GM18870 (cell line): ENCODE measurements at regions not wholly inside any gene's neighbourhood (a gene's known extent, or its start where the extent isn't known, plus 50 kb on each side); places are given as distances from the start of the nearest gene placed in this dataset.

ENCODE experiments used
- ATAC-seq: cut with Tn5 transposase; IDR thresholded peaks from one replicate; pipeline ENCODE4 v1.9.1; 2021; ENCODE audit warnings: moderate library complexity; ENCODE audit not compliant: unreplicated experiment

DNA sequence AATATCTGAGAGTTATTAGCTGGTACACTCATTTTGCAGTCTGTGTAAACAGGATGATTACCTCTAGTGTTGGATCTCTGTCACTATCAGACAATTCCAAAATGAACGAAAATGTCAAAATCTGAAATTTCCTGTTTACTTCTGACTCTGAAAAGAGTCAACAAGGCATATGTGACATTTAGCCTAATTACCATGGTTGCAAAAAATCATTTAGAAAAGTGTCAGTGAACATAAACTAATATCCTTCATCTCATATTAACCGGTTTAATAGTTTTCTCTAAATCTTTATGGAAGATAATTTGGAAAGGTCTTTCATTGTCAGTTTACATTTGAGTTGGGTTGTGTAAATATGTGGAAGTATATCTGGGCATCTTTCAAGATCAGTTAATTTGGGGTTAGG lies 431.8 kb upstream of the HSF2 start:
- ATAC-seq: no peak

GRCh38 chr6:121971931-121972335 lies 427.5 kb upstream of the HSF2 start:
- no peak for ATAC-seq

GRCh38 chr6:121984956-121985355 lies 414.5 kb upstream of the HSF2 start:
- no peak for ATAC-seq

DNA sequence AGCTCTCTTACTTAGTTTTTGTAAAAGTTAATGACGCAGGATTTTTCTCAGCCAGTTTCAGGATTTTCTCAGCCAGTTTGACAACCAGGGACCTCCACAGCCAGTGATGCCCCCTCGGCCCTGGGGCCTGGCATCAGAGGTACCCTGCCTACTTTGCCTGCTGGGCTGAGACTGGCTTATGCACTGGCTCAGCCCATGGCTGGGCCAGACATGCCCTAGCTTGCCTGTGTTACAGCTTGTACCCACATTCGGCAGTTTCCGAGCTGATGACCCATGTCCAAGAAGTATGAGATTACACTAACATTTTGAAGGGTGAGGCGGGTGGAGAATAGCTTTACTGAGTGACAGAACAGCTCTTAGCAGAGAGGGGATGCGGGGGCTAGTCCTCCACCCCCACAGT lies 406.1 kb upstream of the HSF2 start:
- ATAC-seq: no peak

- no peak for ATAC-seq
Measured at GRCh38 chr6:121994919-121995318, 404.5 kb upstream of the HSF2 start.

GRCh38 chr6:121998631-121999030 lies 400.8 kb upstream of the HSF2 start:
- ATAC-seq: no peak

DNA sequence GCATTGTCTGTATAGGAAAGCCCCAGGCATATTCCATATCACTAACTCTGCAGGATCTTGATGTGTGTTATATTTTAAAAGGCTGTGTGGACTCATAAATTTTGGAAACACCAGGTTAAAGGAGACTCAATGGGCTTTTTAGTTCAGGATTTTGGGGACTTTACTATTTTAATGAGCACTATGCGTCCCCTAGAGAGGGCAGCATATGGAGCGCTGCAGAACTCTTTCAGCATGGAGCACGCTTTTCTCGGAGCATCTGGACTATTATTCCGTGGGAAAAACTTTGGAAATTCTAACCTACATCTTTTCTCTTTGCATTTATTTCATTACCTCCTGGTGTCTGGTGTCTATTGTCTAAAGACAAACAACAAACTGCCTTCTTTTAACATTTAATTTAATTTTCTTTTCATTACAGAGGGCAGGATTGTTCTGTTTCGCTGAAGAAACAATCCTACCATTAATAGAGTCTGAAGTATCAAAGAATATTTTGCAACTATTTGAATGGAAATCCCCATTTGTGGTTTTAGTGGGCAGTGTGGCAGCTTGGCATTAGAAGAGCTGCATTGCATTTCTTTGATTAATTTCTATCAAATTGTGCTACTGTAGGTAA lies 399.9 kb upstream of the HSF2 start:
- ATAC-seq: no peak

DNA sequence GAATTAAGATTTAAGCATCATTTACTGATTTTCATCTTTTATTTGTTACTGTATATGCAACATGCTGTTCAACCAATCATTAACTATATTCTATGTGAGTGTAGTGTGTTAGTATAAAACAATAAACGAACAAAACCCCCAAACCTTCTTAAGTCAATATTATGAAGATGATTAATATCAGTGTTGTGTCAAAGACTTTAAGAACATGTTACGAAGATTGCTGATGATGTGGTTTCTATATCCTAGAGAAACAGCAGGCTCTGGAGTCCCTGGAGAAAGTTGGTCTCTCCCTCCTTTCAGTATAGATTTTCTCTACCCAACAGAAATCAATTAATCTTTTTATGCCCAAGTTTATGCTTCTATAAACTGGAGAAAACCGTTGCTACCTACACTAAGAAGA lies 393.8 kb upstream of the HSF2 start:
- ATAC-seq: no peak

DNA sequence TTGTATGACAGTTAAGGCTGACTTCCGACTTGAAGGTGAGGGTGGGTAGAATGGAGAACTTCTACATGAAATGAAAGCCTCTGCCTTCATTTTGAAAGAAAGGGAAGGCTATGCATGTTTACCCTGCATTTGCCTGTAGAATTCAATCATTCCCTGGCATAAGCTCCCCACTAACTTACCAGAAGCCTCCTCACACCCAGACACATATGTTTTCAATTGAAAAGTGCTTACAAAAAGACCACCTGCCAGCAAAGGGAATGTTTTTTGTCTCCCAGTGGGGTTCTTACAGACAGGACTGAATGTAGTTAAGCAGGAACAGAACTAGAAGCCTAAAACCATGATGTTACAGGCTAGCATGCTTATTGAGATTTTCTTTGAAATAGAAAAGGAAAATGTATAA lies 392.1 kb upstream of the HSF2 start:
- ATAC-seq: no peak

DNA sequence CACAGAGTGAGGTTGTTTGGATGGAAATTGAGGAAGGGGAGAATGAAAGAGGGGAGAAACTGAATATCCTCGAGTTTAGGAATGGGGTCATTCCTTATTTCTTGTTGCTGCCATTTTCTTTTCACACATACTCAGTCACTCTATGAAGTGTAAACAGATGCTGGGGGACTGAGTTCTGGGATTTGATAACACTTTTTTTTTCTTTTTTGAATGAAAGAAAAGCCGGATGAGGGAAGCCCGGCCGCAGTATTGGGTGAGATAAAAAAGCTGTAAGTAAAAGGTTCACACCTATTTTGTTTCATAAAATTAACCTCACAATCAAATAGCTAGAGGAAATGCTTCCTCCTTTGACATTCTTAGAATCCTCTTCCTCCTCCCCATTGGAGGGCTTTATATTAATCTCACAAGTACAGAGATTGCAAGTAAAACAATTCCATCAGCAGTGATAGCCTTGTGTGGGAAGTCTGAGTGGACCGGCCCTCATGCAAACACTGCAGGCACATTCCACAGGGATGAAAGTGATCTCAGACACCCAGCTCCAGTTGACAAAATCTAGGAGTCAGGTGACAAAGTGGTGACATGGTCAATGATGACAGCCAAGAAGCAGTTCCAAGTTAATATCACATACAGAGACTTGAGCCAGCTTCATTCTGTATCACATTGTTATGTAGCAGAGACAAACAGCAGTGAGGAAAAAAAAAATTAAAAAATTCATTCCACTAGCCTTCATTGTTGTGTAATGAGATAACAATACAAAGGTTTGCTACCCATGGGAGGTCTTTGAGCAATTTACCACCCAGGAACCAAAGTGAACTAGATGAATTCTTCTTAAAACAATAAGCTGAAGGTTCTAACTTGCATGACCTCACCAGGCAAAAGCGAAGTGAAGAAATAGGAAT lies 391.1 kb upstream of the HSF2 start:
- no peak for ATAC-seq

- ATAC-seq: no peak
Measured at GRCh38 chr6:122009000-122009350, 390.5 kb upstream of the HSF2 start.

DNA sequence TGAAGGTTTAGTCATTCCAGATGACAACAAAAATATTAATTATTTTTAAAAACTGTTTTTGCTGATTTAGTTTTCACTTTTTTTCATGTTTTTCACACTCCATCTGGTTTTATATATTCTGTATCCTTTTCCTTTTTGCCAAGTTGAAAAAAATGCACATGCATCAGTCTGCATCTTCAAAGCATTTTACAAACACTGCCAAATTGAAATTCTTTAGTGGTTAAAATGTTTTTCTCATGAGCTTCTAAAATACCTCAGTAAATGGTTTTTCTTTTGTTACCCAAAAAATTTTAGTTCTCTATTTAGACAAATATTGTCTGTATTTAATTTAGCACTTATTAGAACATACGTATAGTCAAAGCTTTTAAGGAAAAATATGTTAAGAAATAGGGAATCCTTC lies 386.9 kb upstream of the HSF2 start:
- no peak for ATAC-seq

DNA sequence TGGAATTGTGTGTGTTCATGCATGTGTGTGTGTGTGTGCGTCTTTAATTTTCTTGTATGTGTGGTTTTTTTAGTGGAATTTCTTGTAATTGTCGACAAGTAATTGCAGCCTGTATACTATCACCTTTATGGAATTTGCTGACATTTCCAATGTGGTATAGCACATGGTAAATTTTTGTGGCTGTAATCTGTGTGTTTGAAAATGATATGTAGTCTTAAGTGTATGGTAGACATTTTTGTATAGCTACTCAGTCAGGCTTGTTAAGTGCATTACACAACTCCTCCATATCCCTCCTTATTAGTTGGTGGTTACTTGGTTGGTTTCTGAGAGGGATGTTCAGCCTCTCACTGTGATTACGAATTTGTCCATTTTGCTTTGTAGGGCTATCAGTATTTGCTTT lies 384.5 kb upstream of the HSF2 start:
- no peak for ATAC-seq

DNA sequence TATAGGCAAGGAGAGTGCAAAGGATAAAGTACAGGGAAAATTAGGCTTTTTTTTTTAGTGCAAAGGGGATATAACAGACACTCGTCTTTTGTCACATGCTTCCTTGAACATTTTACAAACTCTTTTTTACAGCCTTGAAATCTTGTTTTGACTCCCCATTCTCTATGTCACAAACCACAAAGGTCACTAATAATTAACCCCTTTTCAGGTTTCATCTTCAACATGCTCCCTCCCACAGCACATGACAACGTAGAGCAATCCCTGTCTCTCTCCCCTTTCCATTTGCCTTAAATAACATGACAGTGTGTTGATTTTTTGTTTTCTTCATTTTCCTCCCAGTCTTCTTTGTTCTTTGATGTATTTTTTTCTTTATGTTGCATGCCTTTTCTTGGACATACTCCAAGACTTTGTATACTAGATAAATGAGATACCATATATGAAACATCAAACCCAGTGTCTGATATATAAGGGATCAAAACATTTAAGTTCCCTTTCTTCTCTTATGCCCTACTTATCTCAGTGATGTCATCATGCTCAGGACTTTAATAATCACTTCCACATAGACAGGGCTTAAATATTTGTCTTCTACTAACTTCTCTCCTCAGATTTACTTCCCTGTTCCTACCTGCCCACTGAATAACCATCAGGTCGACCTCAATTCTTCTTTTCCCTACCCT lies 378.7 kb upstream of the HSF2 start:
- ATAC-seq: peak; percentile 99

DNA sequence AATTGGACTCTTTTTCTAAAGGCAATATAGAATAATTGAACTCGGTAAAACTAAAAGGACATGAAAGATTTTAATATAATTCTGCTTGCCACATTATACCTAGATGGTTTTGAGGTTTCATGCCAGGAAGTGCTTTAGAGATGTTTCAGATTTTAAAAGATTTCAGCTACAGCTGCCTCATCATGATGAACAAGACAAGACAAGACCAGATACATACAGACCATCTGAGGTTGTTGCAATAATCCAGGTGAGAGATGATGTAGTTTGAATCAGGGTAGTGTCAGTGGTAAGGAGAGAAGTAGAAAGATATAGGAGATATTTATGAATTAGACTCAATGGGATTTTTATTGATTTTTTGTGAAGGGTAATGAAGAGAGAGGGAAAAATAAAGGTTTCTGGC lies 374.3 kb upstream of the HSF2 start:
- no peak for ATAC-seq

- no peak for ATAC-seq
Measured at GRCh38 chr6:122026582-122027369, 372.7 kb upstream of the HSF2 start.

DNA sequence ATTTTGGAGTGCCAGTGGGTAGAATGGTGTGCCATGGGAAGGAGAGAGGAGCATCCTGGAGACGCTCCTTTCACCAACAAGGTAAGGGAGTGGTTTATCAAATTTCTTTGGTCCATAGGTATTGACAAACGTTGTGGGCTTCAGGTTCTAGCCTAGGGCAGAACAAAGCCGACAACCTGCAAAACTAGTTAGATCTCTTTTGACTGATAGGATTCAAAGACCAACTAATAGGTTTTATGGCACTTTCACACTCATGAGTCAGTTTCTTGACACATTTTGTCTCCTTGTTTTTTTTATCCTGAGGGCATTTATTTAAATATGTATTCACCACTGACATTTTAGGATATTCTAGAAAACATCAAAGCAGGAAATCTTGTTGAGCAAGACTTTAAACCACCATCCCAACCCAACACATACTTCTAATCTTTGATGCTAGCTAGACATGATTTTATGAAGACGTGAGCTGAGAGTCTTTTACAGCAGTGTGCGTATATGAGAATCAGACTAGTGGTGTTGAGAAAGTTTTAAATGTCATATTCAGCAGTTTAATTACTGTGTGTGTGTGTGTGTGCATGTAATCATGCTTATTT lies 370.4 kb upstream of the HSF2 start:
- no peak for ATAC-seq

GRCh38 chr6:122033564-122034181 lies 365.8 kb upstream of the HSF2 start:
- peak; percentile 97 for ATAC-seq

GRCh38 chr6:122035173-122035572 lies 364.3 kb upstream of the HSF2 start:
- no peak for ATAC-seq

DNA sequence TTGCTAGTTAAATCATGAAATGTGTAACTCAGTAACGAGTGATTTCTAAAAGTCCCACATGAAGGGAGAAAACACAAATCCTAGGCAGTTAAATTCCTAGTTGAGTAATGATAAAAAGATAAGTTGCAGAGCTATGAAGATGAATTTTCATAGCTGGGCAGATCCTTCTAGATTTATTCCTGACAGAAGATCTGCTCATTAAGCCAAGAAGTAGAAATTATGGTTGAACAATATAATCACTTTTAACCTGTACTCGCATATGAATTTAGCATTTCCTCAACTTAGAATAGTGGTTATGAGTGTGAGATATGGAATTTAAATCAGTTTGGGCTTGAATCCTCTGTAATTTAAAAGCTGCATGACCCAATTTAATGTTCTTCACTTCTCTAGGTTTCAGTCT lies 359.2 kb upstream of the HSF2 start:
- no peak for ATAC-seq

DNA sequence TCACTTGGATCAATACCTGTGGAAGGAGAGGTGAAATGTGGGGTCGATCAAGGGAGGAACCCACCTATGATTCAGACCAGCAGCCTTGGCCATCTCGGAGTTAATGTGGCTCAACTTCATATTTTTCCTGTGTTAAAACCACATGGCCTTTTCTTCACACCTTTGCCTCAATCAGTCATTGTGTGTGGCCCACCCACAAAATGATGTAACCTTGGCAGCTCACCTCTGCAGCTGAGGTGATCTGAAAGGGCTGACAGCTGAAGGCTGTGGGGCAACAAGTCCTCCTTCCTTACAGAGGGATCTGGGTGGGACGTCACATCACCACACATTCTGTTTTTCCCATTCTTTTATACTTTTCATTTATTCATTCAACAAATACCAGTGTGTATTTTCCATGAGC lies 357.1 kb upstream of the HSF2 start:
- ATAC-seq: no peak
